ENCODE measurements at regions not wholly inside any gene's neighbourhood (a gene's known extent, or its start where the extent isn't known, plus 50 kb on each side); places are given as distances from the start of the nearest gene placed in this dataset.

GRCh38 chr9:126088336-126088735 lies 238.3 kb upstream of the MVB12B start:
- TF ChIP-seq TAF1 (IDR thresholded peaks at IDR 0.05; ENCODE audit: low read depth): no peak
- TF ChIP-seq, protein P1, sequence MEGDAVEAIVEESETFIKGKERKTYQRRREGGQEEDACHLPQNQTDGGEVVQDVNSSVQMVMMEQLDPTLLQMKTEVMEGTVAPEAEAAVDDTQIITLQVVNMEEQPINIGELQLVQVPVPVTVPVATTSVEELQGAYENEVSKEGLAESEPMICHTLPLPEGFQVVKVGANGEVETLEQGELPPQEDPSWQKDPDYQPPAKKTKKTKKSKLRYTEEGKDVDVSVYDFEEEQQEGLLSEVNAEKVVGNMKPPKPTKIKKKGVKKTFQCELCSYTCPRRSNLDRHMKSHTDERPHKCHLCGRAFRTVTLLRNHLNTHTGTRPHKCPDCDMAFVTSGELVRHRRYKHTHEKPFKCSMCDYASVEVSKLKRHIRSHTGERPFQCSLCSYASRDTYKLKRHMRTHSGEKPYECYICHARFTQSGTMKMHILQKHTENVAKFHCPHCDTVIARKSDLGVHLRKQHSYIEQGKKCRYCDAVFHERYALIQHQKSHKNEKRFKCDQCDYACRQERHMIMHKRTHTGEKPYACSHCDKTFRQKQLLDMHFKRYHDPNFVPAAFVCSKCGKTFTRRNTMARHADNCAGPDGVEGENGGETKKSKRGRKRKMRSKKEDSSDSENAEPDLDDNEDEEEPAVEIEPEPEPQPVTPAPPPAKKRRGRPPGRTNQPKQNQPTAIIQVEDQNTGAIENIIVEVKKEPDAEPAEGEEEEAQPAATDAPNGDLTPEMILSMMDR (IDR thresholded peaks at IDR 0.05; ENCODE audit: poor library complexity, severe bottlenecking): no peak
- TF ChIP-seq POLR2AphosphoS5 (IDR thresholded peaks at IDR 0.05): no peak
- TF ChIP-seq EZH2 (IDR thresholded peaks at IDR 0.05; ENCODE audit: borderline replicate concordance, insufficient read depth, low read length, poor library complexity, severe bottlenecking): no peak
- no peak for TF ChIP-seq RAD21 (conservative IDR thresholded peaks at IDR 0.05)
- TF ChIP-seq MXI1 (conservative IDR thresholded peaks at IDR 0.05; ENCODE audit: poor library complexity, severe bottlenecking): no peak
- no peak for TF ChIP-seq EP300 (conservative IDR thresholded peaks at IDR 0.05; ENCODE audit: poor library complexity, severe bottlenecking)
- no peak for TF ChIP-seq SMC3 (conservative IDR thresholded peaks at IDR 0.05; ENCODE audit: poor library complexity)
